Thoracic aorta (tissue), 2 donors: ENCODE measurements at regions not wholly inside any gene's neighbourhood (a gene's known extent, or its start where the extent isn't known, plus 50 kb on each side); places are given as distances from the start of the nearest gene placed in this dataset.

Experiments
- ATAC-seq: fragments of 150-250 bp; one replicate; pipeline ENCODE4 v1.8.0; 2017; ENCODE audit warnings: low read depth; ENCODE audit not compliant: insufficient number of reproducible peaks, low FRiP score
- DNase-seq: peaks from one replicate; pipeline ENCODE4 v3.0.0-alpha.2; 2020; ENCODE audit warnings: low spot score
- H3K27ac ChIP-seq, 2 donors: fragments of 200-600 bp; sonication (generic); 1 replicate in 1 of 2; 2 replicates in 1 of 2; pipeline ENCODE4 v1.5.1; 2016; ENCODE audit warnings: mild to moderate bottlenecking in 2 of 2, moderate library complexity in 2 of 2
- H3K27me3 ChIP-seq: fragments of 200-600 bp; sonication (generic); replicated peaks from 2 replicates; pipeline ENCODE4 v1.6.0; 2016; ENCODE audit warnings: mild to moderate bottlenecking; ENCODE audit not compliant: insufficient read depth
- H3K36me3 ChIP-seq: fragments of 200-600 bp; sonication (generic); one replicate; pipeline ENCODE4 v1.5.1; 2016
- H3K4me1 ChIP-seq, 2 donors: fragments of 200-600 bp; sonication (generic); 1 replicate in 1 of 2; 2 replicates in 1 of 2; pipeline versions ENCODE4 v1.5.1 to v1.6.0; 2016; ENCODE audit warnings: low read depth in 2 of 2, mild to moderate bottlenecking in 1 of 2; ENCODE audit not compliant: control insufficient read depth in 1 of 2
- H3K4me3 ChIP-seq: fragments of 200-600 bp; sonication (generic); 2 replicates; pipeline ENCODE4 v1.5.1; 2016; ENCODE audit warnings: mild to moderate bottlenecking
- H3K9me3 ChIP-seq: fragments of 200-600 bp; sonication (generic); 2 replicates; pipeline ENCODE4 v1.5.1; 2016
- CTCF ChIP-seq: fragments of 200-600 bp; sonication (generic); IDR thresholded peaks from one replicate; pipeline ENCODE4 v1.5.1; 2019; ENCODE audit warnings: antibody characterized with exemption

- no peak for DNase-seq
- Histone ChIP-seq H3K4me1 (no peaks in the 10 kb centered on the region), H3K36me3 (no peaks in the 10 kb centered on the region), H3K27ac (no peak overlapping the region), H3K9me3 (peaks cover 4% of the 10 kb centered on the region), H3K4me3 (no peak overlapping the region), H3K27me3 (no peaks in the 10 kb centered on the region)
- no peak for TF ChIP-seq CTCF
- no peak for ATAC-seq
These were observed 252.1 kb upstream of the ADGRL3 start for GRCh38 chr4:60948008-60948407.

DNA sequence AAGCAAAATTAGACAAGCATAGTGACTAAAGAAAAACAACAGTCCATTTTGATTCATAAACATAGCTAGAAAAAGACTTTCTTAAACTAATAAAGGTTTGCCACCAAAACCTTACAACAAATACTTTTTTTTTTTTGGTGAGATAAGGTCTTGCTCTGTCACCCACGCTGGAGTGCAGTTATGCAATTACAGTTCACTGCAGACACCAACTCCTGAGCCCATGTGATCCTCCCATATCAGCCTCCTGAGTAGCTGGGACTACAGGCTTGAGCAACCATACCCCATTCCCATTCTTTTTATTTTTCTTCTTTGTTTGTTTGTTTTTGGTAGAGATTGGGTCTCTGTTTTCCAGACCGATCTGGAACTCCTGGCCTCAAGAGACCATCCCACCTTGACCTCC is 247.2 kb upstream of the ADGRL3 start:
- no peak overlapping the region for H3K27ac ChIP-seq
- TF ChIP-seq CTCF: no peak
- H3K4me3 ChIP-seq: no peak overlapping the region

DNA sequence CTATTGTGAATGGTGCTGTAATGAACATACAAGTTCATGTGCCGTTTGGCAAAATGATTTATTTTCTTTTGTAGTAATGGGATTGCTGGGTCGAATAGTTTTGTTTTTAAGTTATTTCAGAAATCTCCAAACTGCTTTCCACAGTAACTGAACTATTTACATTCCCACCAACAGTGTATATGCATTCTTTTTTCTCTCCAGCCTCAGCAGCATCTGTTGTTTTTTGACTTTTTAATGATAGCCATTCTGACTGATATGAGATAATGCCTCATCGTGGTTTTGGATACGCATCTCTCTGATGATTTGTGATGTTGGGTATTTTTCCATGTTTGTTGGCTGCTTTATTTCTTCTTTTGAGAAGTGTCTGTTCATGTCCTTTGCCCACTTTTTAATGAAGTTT is 246.3 kb upstream of the ADGRL3 start:
- Histone ChIP-seq H3K4me1 (no peaks in the 10 kb centered on the region), H3K36me3 (no peaks in the 10 kb centered on the region), H3K27me3 (no peaks in the 10 kb centered on the region), H3K9me3 (no peaks in the 10 kb centered on the region), H3K4me3 (no peak overlapping the region), H3K27ac (no peak overlapping the region)
- no peak for TF ChIP-seq CTCF
- DNase-seq: no peak
- no peak for ATAC-seq

More for the DNA sequence above, 247.2 kb upstream of the ADGRL3 start:
- no peaks in the 10 kb centered on the region for H3K9me3 ChIP-seq
- H3K4me1 ChIP-seq: no peaks in the 10 kb centered on the region
- H3K36me3 ChIP-seq: no peaks in the 10 kb centered on the region
- no peaks in the 10 kb centered on the region for H3K27me3 ChIP-seq
- no peak for ATAC-seq
- no peak for DNase-seq

- Histone ChIP-seq H3K36me3 (no peaks in the 10 kb centered on the region), H3K9me3 (no peaks in the 10 kb centered on the region), H3K4me1 (no peaks in the 10 kb centered on the region), H3K4me3 (no peak overlapping the region), H3K27ac (no peak overlapping the region), H3K27me3 (no peaks in the 10 kb centered on the region)
- DNase-seq: no peak
- ATAC-seq: no peak
- no peak for TF ChIP-seq CTCF
These were observed 237.8 kb upstream of the ADGRL3 start for GRCh38 chr4:60962286-60962685.

DNA sequence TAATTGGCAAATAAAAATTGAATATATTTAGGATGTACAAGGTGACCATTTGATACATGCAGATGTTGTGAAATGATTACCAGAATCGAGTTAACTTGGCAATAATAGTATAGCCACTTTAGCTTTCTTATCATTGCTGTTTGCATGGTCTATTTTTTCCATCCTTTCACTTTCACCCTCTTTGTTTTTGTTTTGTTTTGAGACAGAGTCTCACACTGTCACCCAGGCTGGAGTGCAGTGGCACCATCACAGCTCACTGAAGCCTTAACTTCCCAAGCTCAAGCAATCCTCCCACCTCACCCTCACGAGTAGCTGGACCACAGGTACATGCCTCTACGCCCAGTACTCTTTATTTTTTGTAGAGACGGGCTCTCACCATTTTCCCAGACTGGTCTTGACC is 218.6 kb upstream of the ADGRL3 start:
- Histone ChIP-seq H3K27me3 (no peaks in the 10 kb centered on the region), H3K4me1 (no peaks in the 10 kb centered on the region), H3K27ac (no peak overlapping the region), H3K9me3 (peaks cover 3% of the 10 kb centered on the region), H3K36me3 (no peaks in the 10 kb centered on the region), H3K4me3 (no peak overlapping the region)
- ATAC-seq: no peak
- no peak for TF ChIP-seq CTCF
- no peak for DNase-seq
